Breast epithelium (tissue), 3 donors: ENCODE measurements at regions not wholly inside any gene's neighbourhood (a gene's known extent, or its start where the extent isn't known, plus 50 kb on each side); places are given as distances from the start of the nearest gene placed in this dataset.

Experiments used
- CTCF ChIP-seq, 3 donors: fragments of 450-650 bp; IDR thresholded peaks; one replicate each; pipeline ENCODE4 v1.5.1; 2016 to 2017; ENCODE audit warnings: antibody characterized with exemption in 3 of 3, mild to moderate bottlenecking in 3 of 3, moderate library complexity in 3 of 3
- POLR2A ChIP-seq: fragments of 450-650 bp; IDR thresholded peaks from one replicate; pipeline ENCODE4 v1.6.1; 2016; ENCODE audit warnings: antibody characterized with exemption, mild to moderate bottlenecking, moderate library complexity
- POLR2AphosphoS5 ChIP-seq, 3 donors: sonication (generic); formaldehyde crosslinking; IDR thresholded peaks; one replicate each; pipeline ENCODE4 v1.6.1; 2017; ENCODE audit warnings: antibody characterized with exemption in 3 of 3

- TF ChIP-seq CTCF (IDR thresholded peaks at IDR 0.05) (no peak), POLR2A (no peak), POLR2AphosphoS5 (IDR thresholded peaks at IDR 0.05) (no peak)
These were observed 2210.2 kb upstream of the PCDH20 start for GRCh38 chr13:63625869-63626268.
